ENCODE measurements at regions not wholly inside any gene's neighbourhood (a gene's known extent, or its start where the extent isn't known, plus 50 kb on each side); places are given as distances from the start of the nearest gene placed in this dataset.

- TF ChIP-seq, protein P1, sequence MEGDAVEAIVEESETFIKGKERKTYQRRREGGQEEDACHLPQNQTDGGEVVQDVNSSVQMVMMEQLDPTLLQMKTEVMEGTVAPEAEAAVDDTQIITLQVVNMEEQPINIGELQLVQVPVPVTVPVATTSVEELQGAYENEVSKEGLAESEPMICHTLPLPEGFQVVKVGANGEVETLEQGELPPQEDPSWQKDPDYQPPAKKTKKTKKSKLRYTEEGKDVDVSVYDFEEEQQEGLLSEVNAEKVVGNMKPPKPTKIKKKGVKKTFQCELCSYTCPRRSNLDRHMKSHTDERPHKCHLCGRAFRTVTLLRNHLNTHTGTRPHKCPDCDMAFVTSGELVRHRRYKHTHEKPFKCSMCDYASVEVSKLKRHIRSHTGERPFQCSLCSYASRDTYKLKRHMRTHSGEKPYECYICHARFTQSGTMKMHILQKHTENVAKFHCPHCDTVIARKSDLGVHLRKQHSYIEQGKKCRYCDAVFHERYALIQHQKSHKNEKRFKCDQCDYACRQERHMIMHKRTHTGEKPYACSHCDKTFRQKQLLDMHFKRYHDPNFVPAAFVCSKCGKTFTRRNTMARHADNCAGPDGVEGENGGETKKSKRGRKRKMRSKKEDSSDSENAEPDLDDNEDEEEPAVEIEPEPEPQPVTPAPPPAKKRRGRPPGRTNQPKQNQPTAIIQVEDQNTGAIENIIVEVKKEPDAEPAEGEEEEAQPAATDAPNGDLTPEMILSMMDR (IDR thresholded peaks at IDR 0.05) = no peak
- TF ChIP-seq ZFX (IDR thresholded peaks at IDR 0.05; ENCODE audit: borderline replicate concordance) = no peak
Observed at GRCh38 chr15:95679847-95680582, 650.5 kb upstream of the NR2F2 start.

All from 22Rv1 (cell line).